Keratinocyte (primary cell): ENCODE measurements at regions not wholly inside any gene's neighbourhood (a gene's known extent, or its start where the extent isn't known, plus 50 kb on each side); places are given as distances from the start of the nearest gene placed in this dataset.

Experiments used
- CTCF ChIP-seq, 3 experiments: IDR thresholded peaks in 1 of 3; conservative IDR thresholded peaks in 1 of 3; optimal IDR thresholded peaks in 1 of 3; 2 replicates in 2 of 3; 3 replicates in 1 of 3; pipeline versions ENCODE3 to v1.5.1; 2011; ENCODE audit warnings: low read length in 3 of 3, mild to moderate bottlenecking in 3 of 3, moderate library complexity in 2 of 3, control low read depth in 1 of 3, inconsistent platforms in 1 of 3; ENCODE audit not compliant: insufficient read depth in 2 of 3; ENCODE audit errors: extremely low read depth in 1 of 3
- EZH2 ChIP-seq: IDR thresholded peaks from one replicate; pipeline ENCODE4 v1.6.1; 2012; ENCODE audit warnings: inconsistent platforms, mild to moderate bottlenecking, low read length, moderate library complexity

- TF ChIP-seq CTCF (optimal IDR thresholded peaks at IDR 0.05 in 1 of 3, IDR thresholded peaks at IDR 0.05 in 1 of 3, conservative IDR thresholded peaks at IDR 0.05 in 1 of 3; ENCODE audit: extremely low read depth in 1 of 3, insufficient read depth in 2 of 3, low read length in 3 of 3): no peak
- peak; percentile 35 for TF ChIP-seq EZH2
These were observed 335.8 kb upstream of the F9 start for GRCh38 chrX:139194571-139195280.
